Activated CD8-positive, alpha-beta memory T cell treated with anti-CD3 and anti-CD28 coated beads, Interleukin-2, amount 50 U/mL, for 1 hour (primary cell): ENCODE measurements at regions not wholly inside any gene's neighbourhood (a gene's known extent, or its start where the extent isn't known, plus 50 kb on each side); places are given as distances from the start of the nearest gene placed in this dataset.

ENCODE experiments used
- DNase-seq: peaks from one replicate; pipeline ENCODE4 v3.0.0-alpha.2; 2020; ENCODE audit errors: extremely low read depth

DNA sequence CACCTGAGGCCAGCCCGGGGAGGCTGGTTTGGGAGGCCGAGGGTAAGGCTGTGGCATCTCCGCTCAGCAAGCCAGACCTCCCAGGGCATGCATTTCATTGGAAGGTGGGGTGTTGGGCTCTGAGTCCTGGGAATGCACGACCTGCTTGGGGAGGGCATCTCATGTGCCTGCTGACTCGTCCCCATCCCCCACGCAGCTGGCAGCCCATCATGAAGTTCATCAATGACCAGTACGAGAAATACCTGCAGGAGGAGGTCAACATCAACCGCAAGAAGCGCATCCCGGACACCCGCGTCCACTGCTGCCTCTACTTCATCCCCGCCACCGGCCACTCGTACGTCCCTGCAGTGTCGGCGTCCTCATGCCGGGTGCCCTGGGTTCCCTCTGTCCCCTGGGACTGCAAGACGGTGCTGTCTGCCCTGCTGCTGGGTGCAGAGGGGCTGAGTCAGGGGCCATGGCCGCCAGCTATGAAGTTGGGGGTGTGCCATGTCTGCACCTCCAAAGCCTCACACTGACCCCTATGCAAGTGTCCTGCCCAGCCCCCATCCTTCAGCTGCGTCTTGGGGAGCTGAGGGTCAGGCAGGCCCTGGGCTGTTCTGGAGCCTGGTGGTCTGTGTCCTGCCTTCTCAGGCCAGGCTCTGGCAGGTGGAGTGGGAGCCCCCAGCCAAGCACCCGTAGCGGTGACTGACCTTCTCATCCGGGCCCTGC is 347.9 kb downstream of the SEC14L1 start:
- no peak for DNase-seq

DNA sequence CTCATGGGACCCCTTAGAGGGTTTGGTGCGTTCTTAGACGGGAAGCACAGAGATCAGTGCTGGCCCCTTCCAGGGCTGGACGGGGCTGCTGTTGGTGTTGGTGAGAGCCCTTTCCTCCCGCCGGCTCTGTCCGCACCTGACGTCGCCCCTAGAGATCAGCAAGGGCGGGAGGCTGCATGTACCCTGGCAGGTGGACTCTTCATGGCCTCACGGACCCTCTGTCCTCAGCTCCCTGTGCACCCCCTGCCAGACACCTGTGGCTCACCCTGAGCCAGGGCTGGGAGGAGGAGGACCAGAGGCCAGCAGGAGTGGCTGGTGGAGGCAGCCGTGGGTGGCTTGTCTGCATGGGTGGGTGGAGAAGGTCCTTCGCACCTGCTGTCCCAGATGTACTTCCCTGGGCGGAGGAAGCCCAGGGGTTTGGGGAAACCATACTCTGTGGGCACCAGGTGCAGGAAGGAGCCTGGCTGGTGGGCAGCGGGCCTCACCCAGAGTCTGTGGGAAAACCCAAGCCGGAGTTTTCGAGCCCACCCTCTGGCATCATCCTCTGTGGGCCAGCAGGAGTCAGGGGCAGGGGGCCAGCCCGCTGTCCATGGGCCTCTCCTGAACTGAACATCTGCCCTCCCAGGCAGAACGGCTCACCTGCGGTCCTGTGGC is 348.6 kb downstream of the SEC14L1 start:
- no peak for DNase-seq

DNA sequence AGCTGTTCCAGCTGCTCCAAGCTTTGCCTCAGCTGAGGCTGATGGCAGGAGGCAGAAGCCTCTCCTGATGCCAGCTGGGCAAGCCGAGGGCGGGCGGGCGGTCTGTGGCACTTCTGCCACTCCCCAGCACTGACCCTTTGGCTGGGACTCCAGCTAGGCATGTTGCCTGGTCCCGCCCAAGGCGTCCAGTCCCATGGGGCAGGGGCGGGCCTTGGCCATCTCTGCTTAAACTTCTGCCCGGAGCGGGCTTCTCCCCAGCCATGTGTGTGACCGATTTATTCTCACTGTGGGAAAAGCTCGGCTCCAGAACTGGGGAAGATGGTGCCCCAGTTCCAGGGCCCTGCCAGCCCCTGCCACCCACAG is 349.1 kb downstream of the SEC14L1 start:
- no peak for DNase-seq

GRCh38 chr17:77490361-77491183 is 349.8 kb downstream of the SEC14L1 start:
- DNase-seq: no peak

GRCh38 chr17:77491921-77492445 is 351.2 kb downstream of the SEC14L1 start:
- no peak for DNase-seq

GRCh38 chr17:77492446-77493237 is 351.9 kb downstream of the SEC14L1 start:
- no peak for DNase-seq

DNA sequence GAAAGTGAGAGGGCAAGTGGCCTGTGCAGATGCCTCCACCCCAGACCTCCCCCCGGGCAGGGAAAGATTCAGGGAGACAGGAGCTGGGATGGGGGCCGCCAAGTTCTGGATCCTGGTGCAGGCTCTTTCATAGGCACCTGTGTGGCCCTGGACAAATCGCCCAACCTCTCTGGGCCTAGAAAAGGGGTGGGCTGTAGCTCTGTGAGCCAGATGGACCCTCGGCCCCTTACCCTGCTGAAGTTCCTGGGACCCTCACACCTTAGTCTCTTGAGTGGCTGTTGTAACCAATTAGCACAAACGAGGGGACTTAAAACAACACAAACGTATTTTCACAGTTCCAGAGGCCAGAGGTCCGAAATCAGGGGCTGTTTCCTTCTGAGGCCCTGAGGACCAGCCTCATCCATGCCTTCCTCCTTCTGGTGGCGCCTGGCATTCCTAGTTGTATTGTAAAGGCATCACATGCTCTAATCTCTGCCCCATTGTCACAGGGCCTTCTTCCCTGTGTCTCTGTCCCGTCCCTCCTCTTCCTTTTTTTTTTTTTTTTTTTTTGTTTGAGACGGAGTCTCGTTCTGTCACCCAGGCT is 352.6 kb downstream of the SEC14L1 start:
- DNase-seq: no peak

DNA sequence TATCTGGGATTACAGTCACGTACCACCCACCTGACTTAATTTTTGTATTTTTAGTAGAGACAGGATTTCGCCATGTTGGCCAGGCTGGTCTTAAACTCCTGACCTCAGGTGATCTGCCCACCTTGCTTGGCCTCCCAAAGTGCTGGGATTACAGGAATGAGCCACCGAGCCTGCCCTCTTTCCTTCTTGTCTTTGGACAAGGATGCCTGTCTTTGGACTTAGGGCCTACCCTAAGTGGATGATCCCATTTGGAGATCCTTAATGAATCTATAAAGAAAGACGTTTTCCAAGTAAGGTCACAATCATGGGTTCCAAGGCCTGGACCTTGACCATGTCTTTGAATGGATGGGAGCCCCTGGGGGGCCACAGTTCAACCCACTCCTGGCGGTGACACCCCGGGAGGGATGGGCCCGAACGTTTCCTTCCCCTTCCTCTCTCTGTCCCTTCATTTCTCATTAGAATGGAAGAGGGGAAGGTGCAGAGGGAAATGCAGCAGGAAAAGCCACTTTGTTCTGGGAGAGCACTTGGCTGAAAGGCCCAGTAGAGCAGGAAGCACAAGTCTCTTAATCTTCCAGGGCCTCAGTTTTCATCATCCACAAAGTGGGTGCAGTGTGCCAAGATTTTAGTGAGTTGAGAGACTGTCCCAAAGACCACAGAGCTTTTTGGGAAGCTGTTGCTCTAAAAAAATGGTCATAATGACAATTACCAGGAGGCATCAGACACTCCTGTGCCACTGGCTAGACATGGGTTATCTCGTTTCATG is 353.3 kb downstream of the SEC14L1 start:
- no peak for DNase-seq

DNA sequence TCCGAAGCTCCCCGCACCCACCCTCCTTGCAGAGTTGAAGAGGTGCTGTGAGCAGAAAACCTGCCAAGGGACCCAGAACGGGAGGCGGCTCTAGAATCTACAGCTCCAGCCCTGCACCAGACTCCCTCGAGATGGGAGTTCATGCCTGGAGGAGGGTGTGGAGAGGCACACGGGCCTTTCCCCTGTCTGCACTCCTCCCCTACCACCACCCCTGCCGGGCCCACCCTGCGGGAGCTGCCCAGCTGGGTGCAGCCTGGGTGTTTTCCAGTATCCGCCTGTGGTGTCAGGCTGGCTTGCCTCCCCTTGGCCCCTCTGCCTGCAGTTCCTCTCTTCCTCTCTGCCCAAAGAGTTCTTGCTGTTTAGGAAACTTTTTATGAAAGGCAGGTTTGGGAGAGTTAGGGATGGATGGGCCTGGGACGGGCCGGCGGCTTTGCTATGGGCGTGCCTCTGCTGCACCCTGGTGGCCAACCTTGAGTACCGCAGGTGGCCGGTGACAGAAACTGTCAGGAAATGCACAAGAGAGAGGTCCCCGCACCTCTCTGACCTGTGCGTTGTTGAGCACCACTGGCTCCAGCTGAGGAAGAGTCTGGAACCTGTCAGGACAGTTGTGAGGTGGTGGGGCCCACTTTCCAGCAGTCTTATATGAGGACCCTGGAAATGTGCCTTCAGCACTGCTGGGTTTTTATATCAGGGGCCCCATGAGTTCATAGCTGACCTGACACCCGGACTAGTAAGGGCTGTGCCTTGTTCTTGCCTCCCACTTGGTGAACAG is 354.1 kb downstream of the SEC14L1 start:
- DNase-seq: no peak

DNA sequence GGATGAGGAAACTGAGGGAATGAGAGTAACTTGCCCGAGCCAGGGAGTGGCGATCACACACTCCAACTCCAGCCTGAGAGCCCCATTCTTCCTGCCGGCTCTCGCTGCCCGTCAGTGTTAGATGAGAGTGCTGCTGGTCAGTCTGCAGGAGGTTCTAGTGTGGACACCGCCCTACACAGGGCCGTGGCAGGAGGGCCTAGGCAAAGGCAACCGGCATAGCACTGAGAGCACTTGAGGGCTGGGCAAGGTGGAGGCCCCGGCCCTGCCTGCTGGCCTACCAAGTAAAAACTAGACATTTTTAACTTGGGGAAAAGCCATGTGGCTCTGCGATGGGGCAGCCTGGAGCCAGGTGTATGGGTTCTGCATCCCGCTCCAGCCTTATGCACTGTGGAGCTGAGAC is 354.8 kb downstream of the SEC14L1 start:
- DNase-seq: no peak

DNA sequence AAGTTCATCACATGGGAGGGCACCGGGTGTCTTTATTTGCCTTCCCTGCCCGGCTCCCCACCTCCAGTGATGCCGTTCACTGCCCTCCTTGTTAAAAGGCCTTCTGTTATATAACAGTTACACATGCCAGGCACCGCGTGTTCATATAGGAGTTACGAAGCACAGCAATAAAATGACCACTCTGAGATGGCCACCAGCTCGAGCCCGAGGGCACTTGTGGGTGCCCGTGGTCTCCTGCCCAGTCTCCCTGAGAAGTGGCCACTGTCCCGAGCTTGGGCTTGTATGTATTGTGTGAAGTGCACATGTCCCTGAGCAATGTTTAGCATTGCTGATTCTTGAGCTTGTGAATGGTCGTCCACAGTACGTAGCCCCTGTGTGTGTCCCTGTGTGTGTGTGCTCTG is 355.6 kb downstream of the SEC14L1 start:
- DNase-seq: no peak

DNA sequence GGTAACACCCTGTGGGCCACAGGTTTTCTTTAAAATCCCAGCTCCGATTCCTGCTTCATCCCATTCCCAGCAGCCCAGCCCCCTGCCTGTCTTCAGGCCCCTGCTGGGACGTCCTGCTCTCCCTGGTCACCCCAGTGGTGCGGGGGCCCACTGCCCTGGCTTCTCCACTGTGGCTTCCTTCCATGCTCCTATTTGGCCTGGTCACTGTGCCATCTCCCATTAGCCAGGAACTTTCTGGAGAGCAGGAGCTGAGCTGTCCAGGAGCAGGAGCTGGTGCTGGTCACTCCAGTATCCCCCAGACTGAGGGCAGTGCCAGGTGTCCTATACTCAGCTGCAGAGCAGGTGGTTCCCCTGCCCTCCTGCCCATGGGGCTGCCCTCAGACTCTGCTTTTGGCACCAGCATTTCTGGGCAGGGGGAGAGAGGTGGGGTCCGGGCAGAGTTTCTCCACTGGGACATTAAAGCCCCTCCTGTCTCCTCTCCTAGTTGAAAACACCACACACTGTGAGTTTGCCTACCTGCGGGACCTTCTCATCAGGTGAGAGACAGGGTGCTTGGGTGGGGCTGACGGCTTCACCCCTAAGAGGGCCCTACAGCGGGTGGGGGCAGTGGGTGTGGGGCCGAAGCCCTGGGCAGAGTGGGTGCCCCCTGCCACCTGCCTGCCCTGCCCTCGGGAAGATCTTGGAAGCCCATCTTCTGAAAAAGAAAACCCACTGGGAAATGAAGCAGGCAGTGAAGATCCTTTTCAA is 356.2 kb downstream of the SEC14L1 start:
- DNase-seq: no peak

DNA sequence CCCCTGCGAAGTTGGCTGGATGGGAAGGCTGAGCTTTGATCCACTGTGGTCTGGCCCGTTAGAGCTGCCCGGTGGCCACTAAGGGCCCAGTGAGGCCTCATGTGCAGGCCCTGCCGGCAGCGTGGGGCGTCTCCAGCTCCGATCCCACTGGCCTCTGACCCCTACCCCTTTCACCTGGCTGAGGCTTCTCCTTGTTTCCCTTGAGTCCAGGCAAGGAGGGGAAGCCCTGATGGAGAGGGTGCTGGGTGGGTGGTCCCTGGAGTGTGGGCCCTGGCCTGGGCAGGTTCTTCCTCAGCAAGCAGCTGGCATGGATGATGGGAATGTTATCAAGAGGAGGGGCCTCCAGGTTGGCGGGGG is 356.8 kb downstream of the SEC14L1 start:
- DNase-seq: no peak

DNA sequence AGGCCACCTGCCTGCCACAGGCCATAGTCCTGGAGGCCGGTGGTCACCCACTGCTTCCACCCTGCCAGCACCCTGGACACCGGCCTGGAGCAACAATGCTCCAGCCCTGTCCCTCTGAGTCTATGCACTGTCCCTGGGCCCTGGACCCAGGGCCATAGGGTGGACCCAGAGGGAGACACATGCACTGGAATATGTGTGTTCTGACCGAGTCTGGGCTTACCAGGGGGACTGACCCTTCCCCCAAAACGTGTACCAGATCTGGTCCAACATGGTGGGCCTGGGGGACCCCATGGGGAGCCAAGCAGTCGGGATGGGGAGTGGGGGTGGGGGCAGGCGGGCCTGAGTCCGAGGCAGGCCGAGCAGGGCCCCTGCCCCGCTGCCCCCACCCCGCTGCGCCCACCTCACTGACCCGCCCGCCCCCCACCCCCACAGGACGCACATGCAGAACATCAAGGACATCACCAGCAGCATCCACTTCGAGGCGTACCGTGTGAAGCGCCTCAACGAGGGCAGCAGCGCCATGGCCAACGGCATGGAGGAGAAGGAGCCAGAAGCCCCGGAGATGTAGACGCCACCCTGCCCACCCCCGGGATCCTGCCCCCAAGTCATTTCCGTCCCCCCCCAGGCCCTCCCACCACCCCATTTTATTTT is 357.4 kb downstream of the SEC14L1 start:
- DNase-seq: no peak

DNA sequence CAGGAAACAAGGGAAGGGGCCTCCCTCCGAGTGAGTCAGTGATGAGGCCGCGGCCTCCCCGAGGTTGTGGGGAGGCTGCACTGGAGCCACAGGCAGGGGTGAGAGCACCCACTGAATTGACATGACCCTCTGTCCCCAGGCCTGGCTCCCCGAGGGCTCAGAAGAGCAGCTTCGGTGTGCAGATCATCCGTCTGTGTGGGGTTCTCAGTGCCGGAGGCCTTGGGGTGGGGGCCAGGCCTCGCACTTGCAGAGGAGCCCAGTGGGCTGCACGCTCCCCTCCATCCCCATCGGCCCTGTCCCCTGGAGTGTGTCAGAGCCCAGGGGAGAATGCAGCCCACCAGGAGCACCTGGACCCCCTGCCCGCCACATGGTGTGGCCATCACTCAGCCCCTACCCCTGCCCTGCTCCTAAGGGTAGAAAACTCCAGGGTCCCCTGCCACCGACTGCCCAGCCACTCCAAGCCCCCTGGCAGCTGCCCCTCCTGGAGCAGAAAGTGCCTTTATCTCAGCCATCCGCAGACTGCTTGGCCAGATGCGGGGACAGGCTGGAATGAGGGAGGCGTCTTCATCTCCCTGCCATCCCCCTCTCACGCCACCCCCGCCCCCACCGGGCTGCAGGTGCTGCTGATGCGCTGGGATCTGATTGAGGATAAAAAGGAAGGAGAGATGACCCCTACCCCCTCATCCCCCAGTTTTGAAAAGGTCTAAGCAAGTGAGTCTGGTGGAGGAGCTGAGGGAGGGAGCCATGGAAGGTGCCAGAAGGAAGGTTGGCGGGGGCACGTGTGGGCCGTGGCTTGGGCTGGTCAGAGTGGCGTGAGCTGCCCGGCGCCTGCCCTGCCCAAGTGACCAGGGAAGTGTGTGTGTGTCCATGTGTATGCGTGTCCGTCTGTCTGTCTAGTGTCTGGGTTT is 358.3 kb downstream of the SEC14L1 start:
- DNase-seq: no peak

GRCh38 chr17:77499699-77500435 is 359.1 kb downstream of the SEC14L1 start:
- DNase-seq: no peak

DNA sequence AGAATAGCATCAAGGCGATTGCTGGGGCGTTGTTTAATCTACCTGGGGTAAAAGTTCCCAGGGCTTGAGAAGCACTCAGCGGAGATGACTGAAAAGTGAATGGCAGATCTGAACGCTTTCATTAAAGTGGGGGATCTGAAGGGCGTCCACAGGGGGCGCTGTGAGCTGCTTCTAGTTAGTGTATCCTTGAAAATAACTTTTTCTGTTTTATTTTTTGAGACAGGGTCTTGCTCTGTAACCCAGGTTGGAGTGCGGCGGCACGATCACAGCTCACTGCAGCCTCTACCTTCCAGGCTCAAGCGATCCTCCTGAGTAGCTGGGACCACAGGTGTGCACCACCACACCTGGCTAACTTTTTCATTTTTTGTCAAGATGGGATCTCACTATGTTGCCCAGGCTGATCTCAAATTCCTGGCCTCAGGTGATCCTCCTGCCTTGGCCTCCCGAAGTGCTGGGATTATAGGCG is 360.4 kb downstream of the SEC14L1 start:
- DNase-seq: no peak
